ENCODE measurements at regions not wholly inside any gene's neighbourhood (a gene's known extent, or its start where the extent isn't known, plus 50 kb on each side); places are given as distances from the start of the nearest gene placed in this dataset.
"Not testable (repeated sequence)": the region's sequence is repeated elsewhere in the genome, so short reads cannot be mapped to it uniquely, and the experiment has no call there.

DNA sequence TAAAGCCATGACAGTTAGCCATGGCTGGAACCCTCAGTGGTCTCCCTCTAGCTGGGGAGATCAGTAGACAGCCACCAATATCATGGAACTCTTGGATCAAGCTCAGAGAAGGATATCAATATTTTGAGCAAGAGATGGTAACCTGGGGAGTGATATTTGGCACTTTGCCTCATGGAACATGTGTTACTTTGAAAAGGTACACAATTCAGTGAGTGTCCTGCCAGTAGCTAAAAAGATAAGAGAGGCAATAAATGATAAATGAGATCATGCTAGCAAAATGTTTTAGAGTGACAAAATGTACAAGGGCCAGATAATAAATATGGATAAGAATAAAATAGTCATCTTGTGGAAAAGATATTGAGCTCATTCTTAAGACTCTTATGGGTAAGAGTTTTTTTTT lies 1618.7 kb downstream of the OLFM4 start:
- H3K9me3 Mint-ChIP-seq: peaks cover 25% of the 10 kb centered on the region
- no peak overlapping the region for H3K4me3 Mint-ChIP-seq
- no peaks in the 10 kb centered on the region for H3K36me3 Mint-ChIP-seq (ENCODE audit: low read depth)
- H3K27me3 Mint-ChIP-seq: no peaks in the 10 kb centered on the region
- no peak overlapping the region for H3K27ac Mint-ChIP-seq
- ATAC-seq (replicated peaks): no peak
- H3K4me1 Mint-ChIP-seq: no peaks in the 10 kb centered on the region

DNA sequence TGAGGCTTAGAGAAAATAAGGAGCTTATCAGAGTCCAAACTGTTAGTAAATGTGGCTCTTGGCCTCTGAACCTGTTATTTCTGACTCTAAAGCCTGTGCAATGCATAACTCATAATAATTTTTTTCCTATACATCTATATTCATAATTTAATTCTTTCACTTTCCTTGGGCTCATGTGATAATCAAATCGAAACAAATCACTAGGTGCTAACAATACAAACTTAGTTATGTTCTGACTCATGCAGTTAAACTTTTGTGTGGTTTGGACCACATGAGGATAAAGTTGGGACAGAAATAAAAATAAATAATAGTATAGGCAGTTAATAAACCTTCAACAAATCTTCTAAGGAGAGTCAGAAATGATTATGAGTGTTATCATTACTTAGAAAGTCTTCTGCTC lies 1629.0 kb downstream of the OLFM4 start:
- Mint-ChIP-seq H3K4me1 (no peaks in the 10 kb centered on the region), H3K9me3 (peaks cover 9% of the 10 kb centered on the region), H3K4me3 (no peak overlapping the region), H3K36me3 (ENCODE audit: low read depth) (no peaks in the 10 kb centered on the region), H3K27me3 (no peaks in the 10 kb centered on the region), H3K27ac (no peak overlapping the region)
- no peak for ATAC-seq (replicated peaks)

DNA sequence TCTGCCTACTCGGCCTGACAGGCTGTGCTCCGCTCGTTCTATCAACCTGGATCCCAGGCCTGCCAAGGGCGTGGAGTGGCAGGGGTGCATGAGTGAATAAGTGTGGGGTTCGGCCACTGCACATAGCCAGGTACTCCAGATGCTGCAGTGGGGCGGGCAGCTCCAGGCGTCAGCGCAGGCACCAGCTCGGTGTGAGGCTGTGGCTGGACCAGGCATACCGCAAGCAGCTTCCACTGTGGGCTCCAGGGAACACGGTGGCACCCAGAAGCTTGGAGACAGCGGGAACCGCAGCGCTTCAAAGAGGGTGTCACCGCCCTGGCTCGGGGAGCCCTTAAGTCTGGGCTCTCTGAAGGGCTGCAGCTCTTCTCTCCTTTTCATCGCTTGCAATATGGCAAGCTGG lies 1630.2 kb downstream of the OLFM4 start:
- no peak overlapping the region for H3K27ac Mint-ChIP-seq
- ATAC-seq (replicated peaks): no peak
- no peak overlapping the region for H3K4me3 Mint-ChIP-seq
- no peaks in the 10 kb centered on the region for H3K36me3 Mint-ChIP-seq (ENCODE audit: low read depth)
- H3K27me3 Mint-ChIP-seq: no peaks in the 10 kb centered on the region
- peaks cover 10% of the 10 kb centered on the region for H3K9me3 Mint-ChIP-seq
- H3K4me1 Mint-ChIP-seq: no peaks in the 10 kb centered on the region

DNA sequence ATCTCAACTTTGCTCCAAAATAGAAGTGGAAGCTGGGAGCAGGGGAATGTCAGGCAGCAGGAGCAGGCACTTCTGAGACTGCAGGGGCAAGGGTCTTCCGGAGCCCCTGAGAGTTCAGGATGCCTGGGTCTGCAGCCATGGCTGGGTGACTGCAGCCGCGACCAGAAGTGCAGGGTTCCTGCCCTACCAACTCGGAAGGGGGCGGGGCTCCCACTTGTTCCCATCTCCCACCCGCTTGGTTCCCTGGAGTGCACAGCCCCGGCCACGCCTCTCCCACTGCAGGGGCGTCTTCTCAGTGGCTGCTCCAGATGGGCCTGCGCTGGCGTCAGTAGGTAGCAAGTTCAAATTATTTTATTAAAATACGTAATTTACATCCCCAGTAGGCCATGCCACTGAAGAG lies 1631.7 kb downstream of the OLFM4 start:
- no peaks in the 10 kb centered on the region for H3K4me1 Mint-ChIP-seq
- H3K4me3 Mint-ChIP-seq: no peak overlapping the region
- no peaks in the 10 kb centered on the region for H3K36me3 Mint-ChIP-seq (ENCODE audit: low read depth)
- H3K27ac Mint-ChIP-seq: no peak overlapping the region
- no peak for ATAC-seq (replicated peaks)
- H3K9me3 Mint-ChIP-seq: peaks cover 10% of the 10 kb centered on the region
- no peaks in the 10 kb centered on the region for H3K27me3 Mint-ChIP-seq

DNA sequence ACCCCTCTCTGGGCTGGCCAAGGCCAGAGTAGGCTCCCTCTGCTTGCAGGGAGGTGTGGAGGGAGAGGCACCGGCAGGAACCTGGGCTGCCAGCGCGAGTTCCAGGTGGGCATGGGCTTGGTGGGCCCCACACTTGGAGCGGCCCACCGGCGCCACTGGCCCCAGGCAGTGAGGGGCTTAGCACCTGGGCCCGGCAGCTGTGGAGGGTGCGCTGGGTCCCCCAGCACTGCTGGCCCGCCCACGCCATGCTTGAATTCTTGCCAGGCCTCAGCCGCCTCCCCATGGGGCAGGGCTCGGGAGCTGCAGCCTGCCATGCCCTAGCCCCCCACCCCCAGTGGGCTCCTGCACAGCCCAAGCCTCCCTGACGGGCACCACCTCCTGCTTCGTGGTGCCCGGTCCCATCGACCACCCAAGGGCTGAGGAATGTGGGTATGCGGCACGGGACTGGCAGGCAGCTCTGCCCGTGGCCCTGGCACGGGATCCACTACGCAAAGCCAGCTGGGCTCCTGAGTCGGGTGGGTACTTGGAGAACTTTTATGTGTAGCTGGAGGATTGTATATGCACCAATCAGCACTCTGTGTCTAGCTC lies 1648.0 kb downstream of the OLFM4 start:
- no peak for ATAC-seq (replicated peaks)
- no peak overlapping the region for H3K4me3 Mint-ChIP-seq
- H3K9me3 Mint-ChIP-seq: peaks cover 18% of the 10 kb centered on the region
- H3K27ac Mint-ChIP-seq: no peak overlapping the region
- H3K27me3 Mint-ChIP-seq: no peaks in the 10 kb centered on the region
- no peaks in the 10 kb centered on the region for H3K4me1 Mint-ChIP-seq
- no peaks in the 10 kb centered on the region for H3K36me3 Mint-ChIP-seq (ENCODE audit: low read depth)

DNA sequence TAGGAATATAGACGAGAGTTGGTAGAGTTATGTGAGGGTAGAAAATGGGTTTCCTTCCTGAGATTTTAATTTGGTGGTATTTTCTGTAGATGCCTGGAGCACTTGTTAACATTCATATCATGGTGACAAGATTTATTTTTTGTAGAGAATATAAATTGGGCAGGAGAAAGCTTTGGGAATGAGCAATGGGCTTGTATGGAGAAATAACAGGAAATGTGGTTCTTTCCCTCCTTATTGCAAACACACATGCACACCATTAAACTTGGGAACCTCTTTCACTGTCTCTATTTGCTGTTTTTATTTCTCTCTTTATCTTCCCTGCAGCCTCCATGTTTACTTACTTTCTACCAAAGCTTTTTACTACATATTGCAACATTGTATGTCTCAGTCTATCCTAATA lies 1653.6 kb downstream of the OLFM4 start:
- H3K4me3 Mint-ChIP-seq: no peak overlapping the region
- no peaks in the 10 kb centered on the region for H3K36me3 Mint-ChIP-seq (ENCODE audit: low read depth)
- H3K4me1 Mint-ChIP-seq: no peaks in the 10 kb centered on the region
- no peak for ATAC-seq (replicated peaks)
- H3K27me3 Mint-ChIP-seq: no peaks in the 10 kb centered on the region
- H3K9me3 Mint-ChIP-seq: peaks cover 21% of the 10 kb centered on the region
- no peak overlapping the region for H3K27ac Mint-ChIP-seq

DNA sequence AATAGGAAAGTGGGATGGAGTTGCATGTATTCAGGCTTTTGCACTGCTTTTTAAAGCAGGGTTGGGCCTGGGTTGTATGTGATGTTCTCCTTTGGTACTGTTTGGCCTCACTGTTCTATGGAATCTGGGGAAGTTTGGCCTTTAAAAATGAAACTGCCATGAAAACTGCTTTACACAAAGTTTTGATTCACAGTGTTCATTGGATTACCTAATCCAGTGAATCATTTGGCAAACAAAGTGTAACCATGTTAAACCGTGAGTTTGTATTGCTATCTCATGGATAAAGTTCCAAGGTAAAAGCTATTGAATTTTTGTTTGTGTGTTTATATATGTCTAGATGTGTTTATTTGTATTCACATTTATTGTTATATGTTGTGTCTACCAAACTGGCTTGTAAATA lies 1658.6 kb downstream of the OLFM4 start:
- no peak overlapping the region for H3K4me3 Mint-ChIP-seq
- no peak for ATAC-seq (replicated peaks)
- H3K27me3 Mint-ChIP-seq: no peaks in the 10 kb centered on the region
- H3K36me3 Mint-ChIP-seq (ENCODE audit: low read depth): no peaks in the 10 kb centered on the region
- H3K27ac Mint-ChIP-seq: no peak overlapping the region
- no peaks in the 10 kb centered on the region for H3K4me1 Mint-ChIP-seq
- H3K9me3 Mint-ChIP-seq: peaks cover 8% of the 10 kb centered on the region

DNA sequence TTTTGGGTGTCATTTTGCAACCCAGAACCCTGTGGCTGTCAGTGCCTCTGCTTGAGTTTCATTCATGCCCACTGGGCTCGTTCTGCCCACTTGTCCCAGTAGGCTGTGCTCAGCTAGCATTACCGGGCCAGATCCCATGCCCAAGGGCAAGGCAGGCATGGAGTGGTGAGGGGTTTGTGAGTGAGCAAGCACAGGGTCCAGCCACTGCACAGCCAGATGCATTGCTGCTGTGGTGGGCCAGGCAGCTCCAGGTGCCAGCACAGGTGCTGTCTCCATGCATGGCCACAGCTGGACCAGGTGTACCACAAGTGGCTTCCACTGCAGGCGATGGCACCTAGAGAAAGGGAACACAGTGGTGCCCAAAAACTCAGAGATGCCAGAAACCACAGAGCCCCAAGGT lies 1671.2 kb downstream of the OLFM4 start:
- H3K4me3 Mint-ChIP-seq: no peak overlapping the region
- no peaks in the 10 kb centered on the region for H3K27me3 Mint-ChIP-seq
- no peak for ATAC-seq (replicated peaks)
- no peaks in the 10 kb centered on the region for H3K4me1 Mint-ChIP-seq
- no peaks in the 10 kb centered on the region for H3K36me3 Mint-ChIP-seq (ENCODE audit: low read depth)
- H3K27ac Mint-ChIP-seq: no peak overlapping the region
- peaks cover 12% of the 10 kb centered on the region for H3K9me3 Mint-ChIP-seq

DNA sequence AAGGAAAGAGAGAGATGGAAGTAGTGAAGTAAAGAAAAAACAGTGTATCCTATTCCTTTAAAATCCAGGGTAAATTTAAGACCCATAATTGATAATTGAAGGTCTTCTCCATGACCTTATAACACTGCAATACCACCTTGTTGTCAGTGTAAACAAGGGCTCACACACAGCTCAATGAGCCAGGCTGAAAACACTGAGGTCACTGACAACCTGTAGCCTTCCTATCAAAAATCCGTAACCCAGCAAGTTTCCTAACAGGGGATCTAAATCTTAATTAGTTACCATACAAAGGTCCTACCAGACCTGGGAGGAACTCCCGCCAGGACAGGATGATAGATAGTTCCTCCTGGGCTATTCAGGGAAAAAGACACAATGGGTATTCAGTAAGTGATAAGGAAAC lies 1677.1 kb downstream of the OLFM4 start:
- peaks cover 13% of the 10 kb centered on the region for H3K9me3 Mint-ChIP-seq
- H3K27ac Mint-ChIP-seq: no peak overlapping the region

DNA sequence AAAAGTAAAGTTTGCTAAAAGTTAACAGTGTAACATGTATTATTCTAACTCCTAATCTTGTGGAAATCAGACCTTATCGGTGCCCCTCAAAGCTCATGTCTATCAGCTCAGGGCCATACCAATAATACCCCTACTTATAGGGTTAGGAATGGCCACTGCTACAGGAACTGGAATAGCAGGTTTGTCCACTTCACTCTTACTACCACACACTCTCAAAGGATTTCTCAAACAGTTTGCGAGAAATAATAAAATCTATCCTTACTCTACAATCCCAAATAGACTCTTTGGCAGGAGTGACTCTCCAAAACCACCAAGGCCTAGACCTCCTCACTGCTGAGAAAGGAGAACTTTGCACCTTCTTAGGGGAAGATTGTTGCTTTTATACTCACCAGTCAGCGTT lies 1677.7 kb downstream of the OLFM4 start:
- peaks cover 10% of the 10 kb centered on the region for H3K9me3 Mint-ChIP-seq
- no peaks in the 10 kb centered on the region for H3K27me3 Mint-ChIP-seq
- no peaks in the 10 kb centered on the region for H3K36me3 Mint-ChIP-seq (ENCODE audit: low read depth)
- no peak for ATAC-seq (replicated peaks)
- H3K4me1 Mint-ChIP-seq: no peaks in the 10 kb centered on the region
- no peak overlapping the region for H3K27ac Mint-ChIP-seq
- H3K4me3 Mint-ChIP-seq: no peak overlapping the region

More for the DNA sequence above, 1677.1 kb downstream of the OLFM4 start:
- Mint-ChIP-seq H3K4me3 (no peak overlapping the region), H3K36me3 (ENCODE audit: low read depth) (no peaks in the 10 kb centered on the region), H3K27me3 (no peaks in the 10 kb centered on the region), H3K4me1 (no peaks in the 10 kb centered on the region)
- ATAC-seq (replicated peaks): no peak

DNA sequence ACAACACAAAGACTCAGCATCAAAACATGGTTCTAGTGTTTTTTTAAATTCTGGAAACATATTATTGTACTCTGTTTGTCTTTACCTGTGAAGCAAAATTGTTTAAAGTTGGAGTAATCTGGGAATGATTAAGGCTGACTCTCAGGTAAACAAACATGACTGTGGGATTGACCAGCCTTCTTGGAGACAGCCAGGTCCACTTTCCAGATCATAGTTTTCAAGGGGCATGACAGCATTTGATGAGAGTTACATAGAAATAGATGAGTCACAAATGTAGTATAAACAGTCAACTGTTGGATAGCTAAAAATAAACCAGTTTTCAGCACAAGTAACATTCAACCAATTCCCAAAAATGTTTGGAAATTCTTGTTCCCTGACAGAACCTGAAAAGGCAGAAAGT lies 1680.9 kb downstream of the OLFM4 start:
- no peak overlapping the region for H3K27ac Mint-ChIP-seq
- H3K36me3 Mint-ChIP-seq (ENCODE audit: low read depth): no peaks in the 10 kb centered on the region
- no peaks in the 10 kb centered on the region for H3K4me1 Mint-ChIP-seq
- H3K9me3 Mint-ChIP-seq: peaks cover 10% of the 10 kb centered on the region
- no peaks in the 10 kb centered on the region for H3K27me3 Mint-ChIP-seq
- no peak for ATAC-seq (replicated peaks)
- H3K4me3 Mint-ChIP-seq: no peak overlapping the region

DNA sequence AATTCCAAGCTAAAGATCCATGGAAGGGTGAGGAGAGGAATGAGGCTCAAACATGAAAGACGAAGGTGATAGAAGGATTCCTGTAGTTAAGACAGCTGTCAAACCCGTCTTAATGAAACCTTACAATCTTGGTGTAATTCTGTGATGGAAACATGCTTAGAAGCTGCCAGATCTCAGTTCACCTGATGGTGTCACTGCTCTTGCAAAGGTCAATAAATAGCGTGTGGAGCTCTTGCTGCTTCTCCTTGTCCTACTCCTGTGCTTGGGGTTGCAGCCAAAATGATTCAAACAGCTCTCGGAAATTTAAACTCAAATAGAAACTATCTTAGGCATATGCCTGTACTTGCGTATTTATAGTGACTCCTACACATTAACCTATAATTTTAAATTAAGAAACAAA lies 1705.0 kb downstream of the OLFM4 start:
- Mint-ChIP-seq H3K4me1 (no peaks in the 10 kb centered on the region), H3K9me3 (peaks cover 33% of the 10 kb centered on the region), H3K27ac (no peak overlapping the region), H3K27me3 (no peaks in the 10 kb centered on the region), H3K36me3 (ENCODE audit: low read depth) (no peaks in the 10 kb centered on the region), H3K4me3 (no peak overlapping the region)
- ATAC-seq (replicated peaks): no peak

DNA sequence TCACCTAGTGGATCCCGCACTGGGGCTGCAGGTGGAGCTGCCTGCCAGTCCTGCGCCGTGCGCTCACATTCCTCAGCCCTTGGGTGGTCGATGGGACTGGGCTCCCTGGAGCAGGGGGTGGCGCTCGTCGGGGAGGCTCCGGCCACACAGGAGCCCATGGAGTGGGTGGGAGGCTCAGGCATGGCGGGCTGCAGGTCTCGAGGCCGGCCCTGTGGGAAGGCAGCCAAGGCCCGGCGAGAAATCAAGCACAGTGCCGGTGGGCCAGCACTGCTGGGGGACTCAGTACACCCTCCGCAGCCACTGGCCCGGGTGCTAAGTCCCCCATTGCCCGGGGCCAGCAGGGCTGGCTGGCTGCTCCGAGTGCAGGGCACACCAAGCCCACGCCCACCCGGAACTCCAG lies 1708.6 kb downstream of the OLFM4 start:
- H3K27ac Mint-ChIP-seq; ATAC-seq (replicated peaks); H3K4me3 Mint-ChIP-seq; H3K36me3 Mint-ChIP-seq (ENCODE audit: low read depth); H3K4me1 Mint-ChIP-seq; H3K27me3 Mint-ChIP-seq: not testable (repeated sequence)
- H3K9me3 Mint-ChIP-seq: peaks cover 18% of the 10 kb centered on the region

DNA sequence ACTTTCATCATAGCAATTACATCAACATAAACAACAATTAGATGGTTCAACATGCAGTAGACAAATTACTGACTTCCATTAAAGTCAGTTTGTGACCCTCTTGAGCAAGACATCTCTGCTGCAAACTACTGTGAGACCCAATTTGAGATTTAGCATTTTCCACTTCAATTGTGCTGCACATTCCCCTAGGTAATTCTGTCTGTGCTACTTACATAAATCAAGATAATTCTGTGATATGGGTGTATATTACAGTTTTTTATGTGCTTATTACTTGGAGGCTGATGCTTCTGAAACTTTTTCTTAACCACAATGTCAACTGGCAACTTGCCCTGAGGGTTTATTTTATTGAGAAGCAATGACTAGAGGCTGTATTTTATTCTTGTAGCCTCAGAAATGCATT lies 1714.4 kb downstream of the OLFM4 start:
- Mint-ChIP-seq H3K9me3 (no peaks in the 10 kb centered on the region), H3K36me3 (ENCODE audit: low read depth) (no peaks in the 10 kb centered on the region), H3K4me1 (no peaks in the 10 kb centered on the region), H3K27ac (no peak overlapping the region), H3K4me3 (no peak overlapping the region), H3K27me3 (no peaks in the 10 kb centered on the region)
- ATAC-seq (replicated peaks): no peak

DNA sequence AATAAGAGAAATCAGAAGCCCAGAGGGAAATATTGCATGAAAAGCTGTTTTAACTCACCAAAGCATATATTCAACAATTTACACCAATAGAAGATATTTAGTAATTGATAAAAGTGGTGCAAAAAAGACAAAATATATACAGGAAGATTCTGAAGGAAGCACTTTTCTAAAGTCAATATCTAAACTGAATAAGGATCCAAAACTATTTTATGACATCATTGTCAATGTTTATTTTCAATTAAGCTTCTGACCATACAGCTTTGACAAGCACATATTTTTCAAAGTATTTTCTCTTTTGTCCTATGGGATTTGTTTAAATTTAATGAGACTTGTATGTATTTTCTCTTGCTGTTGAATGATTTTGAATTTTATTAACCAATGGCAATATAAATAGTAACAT lies 1716.1 kb downstream of the OLFM4 start:
- no peaks in the 10 kb centered on the region for H3K27me3 Mint-ChIP-seq
- H3K9me3 Mint-ChIP-seq: peaks cover 4% of the 10 kb centered on the region
- H3K36me3 Mint-ChIP-seq (ENCODE audit: low read depth): no peaks in the 10 kb centered on the region
- H3K4me3 Mint-ChIP-seq: no peak overlapping the region
- no peaks in the 10 kb centered on the region for H3K4me1 Mint-ChIP-seq
- no peak for ATAC-seq (replicated peaks)
- H3K27ac Mint-ChIP-seq: no peak overlapping the region

DNA sequence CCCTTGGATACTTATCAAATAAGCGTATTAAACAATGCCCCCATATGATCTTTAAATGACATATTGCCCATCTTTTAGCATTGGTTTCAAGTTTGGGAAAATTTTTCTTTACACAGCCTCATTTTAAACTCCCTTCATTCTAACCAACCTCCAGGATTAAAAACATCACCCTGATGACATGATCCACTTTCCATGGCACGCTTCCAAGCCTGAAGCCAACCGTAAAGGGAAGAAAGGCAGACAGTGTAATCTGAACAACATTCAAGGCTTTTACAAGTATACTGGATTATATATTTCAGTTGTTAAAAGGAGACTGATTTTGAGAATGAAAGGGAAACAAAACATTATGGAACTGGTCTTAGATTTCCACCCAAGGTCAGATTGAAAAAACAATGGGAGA lies 1721.9 kb downstream of the OLFM4 start:
- Mint-ChIP-seq H3K4me3 (no peak overlapping the region), H3K27me3 (no peaks in the 10 kb centered on the region), H3K9me3 (peaks cover 6% of the 10 kb centered on the region), H3K36me3 (ENCODE audit: low read depth) (no peaks in the 10 kb centered on the region), H3K27ac (no peak overlapping the region), H3K4me1 (no peaks in the 10 kb centered on the region)
- no peak for ATAC-seq (replicated peaks)

Measured in activated T-helper 17 cell treated with anti-CD3 and anti-CD28 coated beads, Interleukin-2, amount 50 U/mL, for 72 hours (primary cell).